AG20443 (cell line): ENCODE measurements at regions not wholly inside any gene's neighbourhood (a gene's known extent, or its start where the extent isn't known, plus 50 kb on each side); places are given as distances from the start of the nearest gene placed in this dataset.

ENCODE experiments used
- DNase-seq: peaks from one replicate; pipeline ENCODE4 v3.0.0; 2012; ENCODE audit warnings: low spot score, mixed read lengths

DNA sequence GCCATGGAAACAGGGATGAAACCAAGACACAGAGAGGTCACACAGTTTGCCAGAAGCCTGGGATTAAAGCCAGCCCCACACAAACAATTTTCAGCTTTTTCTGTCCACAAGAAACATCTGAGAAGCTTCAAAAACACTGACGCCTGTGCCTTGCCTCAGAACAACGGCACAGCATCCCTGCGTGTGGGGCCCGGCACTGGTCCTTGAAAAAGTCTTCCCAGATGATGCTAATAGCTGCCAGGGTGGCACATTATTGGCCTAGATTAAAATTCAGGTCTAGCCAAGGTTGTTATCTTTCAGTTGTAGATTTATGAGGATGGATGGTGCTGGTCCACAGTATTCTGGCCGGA lies 321.4 kb downstream of the HAPSTR1 start:
- no peak for DNase-seq

DNA sequence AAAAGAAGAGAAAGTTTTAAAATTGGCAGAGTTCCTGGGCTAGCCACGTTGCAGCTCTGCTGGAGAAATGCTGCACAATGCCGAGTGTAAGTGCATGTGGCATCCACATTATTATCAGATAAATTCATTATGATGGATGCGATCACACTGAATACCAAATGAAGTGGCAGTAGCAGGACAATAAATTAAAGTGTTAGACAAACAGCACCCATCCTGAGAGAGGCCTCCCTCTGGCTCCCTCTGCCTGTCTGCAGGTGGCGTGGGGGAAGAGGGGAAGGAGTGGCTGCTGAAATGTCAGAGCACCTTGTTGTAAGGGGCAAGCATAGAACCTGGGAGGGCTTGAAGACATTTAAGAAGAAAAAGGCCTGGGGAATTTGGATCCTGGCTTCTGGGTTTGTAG lies 324.1 kb downstream of the HAPSTR1 start:
- no peak for DNase-seq

DNA sequence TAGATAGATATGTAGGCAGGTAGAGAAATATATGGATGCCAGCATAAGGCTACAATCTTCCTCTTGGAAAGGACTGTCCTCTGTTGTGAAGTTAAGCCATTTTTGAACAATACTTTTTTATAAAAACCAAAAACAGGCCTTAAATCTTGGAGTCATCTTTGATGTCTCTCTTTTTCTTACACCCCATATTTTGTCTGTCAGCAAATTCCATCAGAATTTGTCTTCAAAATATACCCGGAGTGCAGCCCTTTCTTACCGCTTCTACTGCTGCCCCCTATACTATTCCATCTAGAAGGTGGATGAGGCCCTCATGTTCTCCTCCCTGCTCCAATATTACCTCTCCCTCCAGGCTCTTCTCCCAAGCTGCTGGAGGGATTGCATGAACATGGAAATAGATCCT lies 326.5 kb downstream of the HAPSTR1 start:
- DNase-seq, result no peak

DNA sequence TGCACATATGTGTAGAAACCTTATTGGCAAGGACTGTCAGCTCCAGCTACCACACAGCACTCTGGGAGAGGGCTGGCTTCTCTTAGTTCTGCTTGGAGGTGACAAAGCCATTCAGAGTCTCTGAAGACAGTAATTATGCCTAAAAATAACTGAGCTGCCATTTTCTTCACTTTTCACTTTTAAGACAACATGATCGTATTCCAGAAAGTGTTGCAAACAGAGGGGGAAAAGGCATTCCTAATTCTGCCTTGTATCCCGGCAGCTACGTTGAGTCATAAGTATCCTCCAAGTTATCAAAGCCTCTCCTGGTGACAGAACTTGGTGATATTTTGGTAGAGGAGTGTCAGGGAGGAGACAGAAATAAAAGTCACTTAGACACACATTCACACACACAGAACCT lies 327.7 kb downstream of the HAPSTR1 start:
- no peak for DNase-seq

DNA sequence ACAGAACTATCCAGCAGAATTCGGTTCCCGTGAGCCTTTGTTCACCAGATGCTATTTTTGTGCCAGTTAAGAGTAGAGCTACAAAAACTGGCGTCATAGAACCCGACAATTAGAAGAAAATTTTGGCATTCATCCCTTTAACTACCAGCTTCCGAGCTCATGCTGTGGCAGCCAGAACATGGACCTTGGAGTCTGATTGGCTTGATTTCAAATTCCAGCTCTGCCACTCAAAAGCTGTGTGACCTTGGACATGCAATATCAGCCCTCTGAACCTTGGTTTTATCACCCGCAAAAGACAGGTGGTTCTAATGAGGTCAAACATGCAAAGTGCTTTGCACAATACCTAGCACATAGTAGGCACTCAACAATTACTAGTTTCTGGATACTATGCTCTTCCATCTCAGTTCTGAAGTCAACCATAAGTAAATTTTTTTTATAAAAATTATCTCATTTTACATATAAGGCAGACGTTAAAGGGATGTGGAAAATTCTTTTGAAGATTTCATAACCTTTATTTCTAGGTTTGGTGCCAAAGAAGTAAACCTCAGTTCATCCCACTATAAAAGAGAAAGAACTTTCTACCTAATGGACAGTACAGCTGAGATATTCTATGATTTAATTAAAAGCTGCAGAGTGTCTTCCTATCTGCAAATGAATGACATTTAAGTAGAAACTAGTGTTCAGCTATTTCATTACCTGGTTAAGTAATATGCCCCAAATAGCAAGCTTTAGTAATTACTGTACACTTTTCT lies 331.5 kb downstream of the HAPSTR1 start:
- no peak for DNase-seq

DNA sequence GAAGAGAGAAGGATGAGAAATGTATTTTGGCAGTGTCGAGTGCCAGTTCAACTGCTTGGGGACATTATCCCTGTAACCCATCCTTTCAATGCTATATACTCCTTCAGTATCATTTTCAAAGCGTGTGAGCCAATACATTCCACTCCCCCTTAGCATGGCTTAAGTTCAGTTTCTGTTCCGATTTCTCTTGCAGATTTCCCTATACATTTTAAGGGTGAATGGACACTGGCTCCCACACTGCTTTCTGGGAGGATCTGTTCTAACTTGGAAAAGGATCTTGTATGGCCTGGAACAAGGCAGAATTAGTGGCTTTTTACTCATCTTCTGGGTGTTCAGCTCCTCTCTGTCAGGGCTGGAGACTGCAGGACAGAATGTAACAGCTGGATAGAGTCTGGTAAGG lies 333.8 kb downstream of the HAPSTR1 start:
- no peak for DNase-seq

DNA sequence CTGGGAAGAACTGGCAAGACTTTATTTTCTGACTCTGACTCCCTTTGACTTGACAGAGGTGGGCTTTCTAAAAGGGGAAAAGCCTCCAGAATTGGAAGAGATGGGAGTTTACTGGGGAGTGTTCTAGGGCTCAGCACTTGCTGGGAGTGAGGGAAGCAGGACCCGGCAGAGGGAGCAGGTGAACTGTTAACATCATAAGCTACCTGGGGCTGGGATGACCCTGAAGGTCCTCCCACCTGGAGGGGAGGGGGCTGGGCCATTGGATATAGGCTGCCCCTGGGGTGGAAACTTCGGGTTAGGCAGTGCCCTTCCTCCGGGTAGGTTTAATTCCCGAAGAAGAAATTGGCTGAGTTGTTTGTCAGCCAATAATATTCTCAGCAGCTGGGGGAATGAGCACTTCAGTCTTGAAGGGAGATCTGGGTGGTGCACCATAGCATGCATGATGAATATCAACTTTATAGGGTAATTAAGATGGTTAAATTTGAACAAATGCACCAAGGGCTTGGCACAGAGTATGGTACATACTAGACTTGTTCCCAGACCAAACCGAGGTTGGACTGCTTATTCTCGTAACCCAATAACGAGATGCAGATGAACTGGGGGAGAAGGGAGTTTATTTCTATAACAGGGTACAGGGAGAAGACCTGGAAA lies 337.0 kb downstream of the HAPSTR1 start:
- DNase-seq, result no peak

DNA sequence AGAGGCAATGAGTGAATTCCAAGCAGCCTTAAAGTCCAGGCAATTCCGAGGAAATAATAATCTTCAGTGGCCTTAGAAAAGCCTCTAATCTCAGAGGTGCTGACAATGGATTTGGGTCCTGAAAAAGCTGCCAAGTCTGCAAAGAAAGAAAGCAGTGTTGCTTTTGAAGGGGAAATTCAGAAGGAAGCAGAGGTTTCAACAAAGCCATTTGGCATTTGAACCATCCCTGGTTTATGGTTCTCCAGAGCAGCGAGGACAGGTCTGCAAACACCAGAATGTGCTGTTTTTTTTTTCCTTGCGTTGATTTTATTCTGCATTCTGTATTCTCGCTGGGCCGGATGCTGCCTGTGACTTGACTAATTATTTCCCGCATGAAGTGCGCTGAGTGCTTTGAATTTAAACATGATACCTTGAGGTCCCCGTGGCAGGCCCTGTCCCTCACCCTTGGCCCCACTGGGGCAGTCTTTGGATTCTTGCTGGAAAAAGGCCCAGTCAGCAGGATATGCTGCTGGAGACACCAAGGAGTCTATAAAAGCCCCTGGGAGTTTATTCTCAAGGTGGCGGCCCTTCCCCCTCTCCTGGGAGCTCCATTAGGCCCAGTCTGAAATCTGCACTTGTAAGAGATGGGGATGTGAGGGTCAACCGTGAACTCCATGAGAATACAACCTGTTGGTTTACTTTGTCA lies 338.3 kb downstream of the HAPSTR1 start:
- DNase-seq, result no peak

DNA sequence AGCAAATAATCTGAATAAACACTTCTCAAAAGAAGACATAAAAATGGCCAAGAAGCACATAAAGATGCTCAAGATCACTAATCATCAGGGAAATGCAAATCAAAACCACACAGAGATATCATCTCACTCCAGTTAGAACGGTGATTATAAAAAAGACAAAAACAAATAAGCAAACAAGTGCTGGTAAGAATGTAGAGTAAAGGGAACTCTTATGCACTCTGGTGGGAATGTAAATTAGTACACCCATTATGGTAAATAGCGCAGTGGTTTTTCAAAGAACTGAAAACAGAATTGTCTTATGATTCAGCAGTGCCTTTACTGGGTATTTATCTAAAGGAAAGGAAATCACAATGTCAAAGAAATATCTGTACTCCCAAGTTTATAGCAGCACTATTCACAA lies 343.2 kb downstream of the HAPSTR1 start:
- DNase-seq, result no peak

DNA sequence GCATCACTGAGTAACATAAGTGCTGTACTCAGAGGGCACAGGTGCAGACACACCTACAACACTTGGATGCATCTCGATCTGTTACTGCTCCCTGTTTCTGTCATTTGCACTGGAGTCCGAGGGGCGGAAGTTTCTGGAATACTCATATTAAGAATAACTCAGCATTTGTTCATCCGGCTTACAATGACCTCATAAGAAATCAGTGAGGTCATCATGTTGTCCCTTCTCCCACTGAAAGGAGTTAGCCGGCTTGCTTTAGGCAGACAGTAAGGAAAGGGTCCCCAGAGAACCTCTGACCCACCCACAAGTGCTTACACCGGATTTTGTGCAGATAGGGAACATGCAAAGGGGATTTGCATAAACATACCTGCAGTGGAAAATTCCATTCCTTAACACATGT lies 344.7 kb downstream of the HAPSTR1 start:
- DNase-seq, result no peak

DNA sequence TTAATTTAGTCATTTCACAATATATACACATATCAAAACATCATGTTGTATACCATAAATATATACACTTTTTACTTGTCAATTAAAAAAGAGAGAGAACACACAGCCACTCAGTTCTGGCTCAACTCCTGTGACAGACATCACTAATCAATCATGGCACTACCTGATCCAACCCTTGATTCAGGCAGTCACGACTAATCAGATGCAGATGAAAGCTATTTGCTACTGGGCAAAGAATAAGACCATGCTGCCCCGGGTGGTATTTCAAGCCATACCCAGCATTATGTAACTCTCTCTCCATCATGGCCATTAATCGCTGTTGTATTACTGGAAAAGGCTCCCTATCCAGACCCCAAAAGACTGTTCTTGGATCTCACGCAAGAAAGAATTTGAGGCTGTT lies 345.7 kb downstream of the HAPSTR1 start:
- no peak for DNase-seq

DNA sequence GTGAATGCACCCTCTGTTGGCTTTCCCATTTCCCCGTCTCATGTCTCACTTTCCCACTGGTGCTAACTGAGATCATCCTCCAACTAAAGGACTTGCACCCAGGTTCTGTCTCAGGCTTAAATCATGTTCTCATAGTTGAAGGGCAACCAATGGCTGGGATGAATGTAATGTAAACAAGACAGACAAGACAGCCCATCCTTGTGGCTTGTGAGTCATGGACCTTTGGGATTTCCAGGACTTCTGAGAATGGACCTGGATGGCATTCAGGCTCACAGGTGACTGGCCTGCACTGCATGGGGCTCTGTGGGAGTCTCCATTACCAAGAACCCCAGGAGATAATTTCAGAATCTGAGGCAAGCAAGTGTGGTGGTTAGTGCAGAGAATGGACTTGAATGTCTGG lies 347.5 kb downstream of the HAPSTR1 start:
- no peak for DNase-seq

DNA sequence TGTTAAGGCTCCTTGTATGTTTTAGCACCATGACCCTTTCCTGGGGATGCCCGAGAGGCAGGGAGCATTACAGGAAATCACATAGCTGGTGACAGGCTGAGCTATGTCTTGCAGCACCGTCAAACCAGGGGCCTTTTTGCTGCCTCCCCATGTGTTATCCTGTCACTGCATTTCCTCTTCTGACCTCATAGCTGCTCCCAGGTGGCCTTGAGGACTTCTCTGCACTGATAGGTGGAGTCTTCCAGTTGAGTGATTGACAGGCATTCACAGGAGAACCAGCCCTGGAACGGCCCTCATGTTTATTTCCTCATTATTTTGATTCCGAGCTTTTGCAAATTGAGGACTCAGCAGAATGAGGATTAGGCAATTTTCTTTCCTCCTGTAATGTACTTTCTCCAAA lies 349.6 kb downstream of the HAPSTR1 start:
- no peak for DNase-seq

DNA sequence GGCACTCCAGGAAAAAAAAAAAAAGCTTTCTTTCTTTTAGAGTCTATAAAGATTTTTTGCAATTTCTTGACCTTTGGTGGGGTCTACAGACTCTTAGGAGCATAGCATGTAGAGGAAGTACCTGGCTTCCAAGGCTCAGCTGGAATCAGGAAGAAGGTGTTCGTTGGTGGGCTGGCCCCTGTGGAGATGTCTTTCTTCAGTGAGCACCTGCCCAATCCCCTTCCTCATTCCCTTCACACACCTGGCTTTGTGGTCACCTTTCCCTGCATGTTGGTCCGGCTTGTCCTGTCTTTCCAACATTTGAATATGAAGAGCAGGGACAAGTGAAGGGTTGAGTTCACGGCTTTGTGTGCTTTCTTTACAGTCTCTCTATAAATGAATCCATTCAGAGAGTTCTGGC lies 352.4 kb downstream of the HAPSTR1 start:
- no peak for DNase-seq

DNA sequence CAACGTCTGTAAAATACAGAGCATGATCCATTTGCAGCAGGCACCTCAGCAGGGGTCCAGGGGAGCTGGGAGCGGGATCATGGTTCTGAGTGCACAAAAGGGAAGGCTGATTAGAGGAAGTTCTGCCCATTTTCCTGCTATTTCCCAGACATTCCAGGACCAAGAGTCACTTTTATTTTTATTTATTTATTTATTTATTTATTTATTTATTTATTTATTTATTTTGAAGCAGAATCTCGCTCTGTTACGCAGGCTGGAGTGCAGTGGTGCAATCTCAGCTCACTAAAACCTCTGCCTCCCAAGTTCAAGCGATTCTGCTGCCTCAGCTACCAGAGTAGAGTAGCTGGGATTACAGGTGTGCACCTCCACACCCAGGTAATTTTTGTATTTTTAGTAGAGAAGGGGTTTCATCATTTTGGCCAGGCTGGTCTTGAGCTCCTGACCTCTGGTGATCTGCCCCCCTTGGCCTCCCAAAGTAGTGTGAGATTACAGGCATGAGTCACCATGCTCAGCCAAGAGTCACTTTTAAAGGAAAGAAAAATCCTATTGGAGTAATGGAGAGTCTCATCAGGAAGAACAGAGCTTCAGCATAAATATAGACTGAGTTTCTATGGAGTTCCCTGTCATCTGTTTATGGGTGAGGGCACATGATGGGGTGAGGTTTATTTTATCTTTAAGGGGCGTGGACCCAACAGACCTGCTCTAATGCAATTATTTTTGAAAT lies 355.2 kb downstream of the HAPSTR1 start:
- no peak for DNase-seq

DNA sequence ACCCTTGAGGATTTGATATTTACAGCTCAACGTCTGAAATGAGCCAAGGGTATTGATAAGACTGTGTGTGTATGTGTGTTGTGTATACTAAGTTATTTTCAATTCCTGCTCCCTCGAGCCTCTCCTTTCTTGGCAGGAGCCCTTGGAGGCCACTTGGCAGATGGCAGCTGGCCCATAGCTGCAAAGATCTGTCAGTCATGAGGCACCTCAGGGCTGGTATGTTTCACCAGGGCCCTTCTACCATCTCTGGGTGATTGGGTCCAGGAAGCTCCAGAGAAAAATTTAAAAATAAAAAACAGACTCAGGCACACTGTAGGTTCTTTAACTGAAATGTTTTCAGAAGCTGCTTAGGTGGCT lies 355.7 kb downstream of the HAPSTR1 start:
- DNase-seq, result no peak

DNA sequence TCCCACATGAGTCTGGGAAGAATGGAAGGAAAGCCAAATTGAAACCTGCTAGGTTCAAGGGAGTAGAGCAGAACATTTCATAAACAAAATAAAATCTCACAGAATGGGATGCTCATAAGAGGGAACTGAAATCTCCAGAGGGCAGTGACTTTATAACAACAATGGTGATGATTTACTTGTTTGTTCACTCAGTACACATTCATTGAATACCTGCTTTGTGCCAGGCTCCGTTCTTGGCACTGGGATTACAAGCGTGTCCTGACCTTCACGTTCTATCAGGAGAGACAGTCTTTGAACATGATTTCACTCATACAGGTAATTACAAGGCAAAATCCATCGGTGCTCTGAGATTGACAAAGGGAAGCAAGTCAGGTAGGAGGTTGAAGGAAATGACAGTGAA lies 356.3 kb downstream of the HAPSTR1 start:
- DNase-seq, result no peak

DNA sequence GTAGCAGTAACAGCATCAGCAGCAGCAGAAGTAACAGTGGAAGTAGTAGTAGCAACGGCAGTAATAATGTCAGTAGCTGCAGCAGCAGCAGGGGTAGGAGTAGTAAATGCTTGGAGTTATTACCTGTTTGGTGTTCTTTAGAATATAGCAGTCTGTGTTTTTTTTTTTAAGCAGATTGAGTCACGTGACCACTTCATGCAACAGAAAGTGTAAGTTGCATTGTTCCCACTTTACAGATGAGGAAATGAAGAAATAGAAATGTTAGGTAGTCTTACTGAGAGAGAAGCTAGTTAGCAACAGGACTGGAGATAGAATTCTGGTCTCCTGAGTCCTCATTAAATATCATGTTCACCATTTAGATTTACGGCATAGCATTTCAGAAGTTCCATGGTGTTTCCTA lies 358.2 kb downstream of the HAPSTR1 start:
- DNase-seq, result no peak

DNA sequence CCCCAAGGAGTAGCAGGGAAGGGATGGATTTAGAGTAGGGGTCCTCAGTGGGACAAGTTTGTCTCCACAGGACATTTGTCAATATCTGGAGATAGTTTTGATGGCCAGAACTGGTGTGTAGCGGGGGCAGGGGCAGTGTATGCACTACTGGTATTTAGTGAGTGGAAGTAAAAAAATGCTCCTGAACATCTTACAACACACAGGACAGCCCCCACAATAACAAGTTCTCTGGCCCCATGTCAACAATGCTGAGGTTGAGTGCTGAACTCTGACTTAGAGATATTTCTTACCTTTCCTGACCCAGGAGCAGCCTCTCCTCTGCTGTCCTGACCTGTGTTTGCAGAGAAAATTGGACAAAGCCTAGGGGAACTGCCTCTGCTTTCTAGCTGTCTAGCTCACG lies 365.8 kb downstream of the HAPSTR1 start:
- no peak for DNase-seq

DNA sequence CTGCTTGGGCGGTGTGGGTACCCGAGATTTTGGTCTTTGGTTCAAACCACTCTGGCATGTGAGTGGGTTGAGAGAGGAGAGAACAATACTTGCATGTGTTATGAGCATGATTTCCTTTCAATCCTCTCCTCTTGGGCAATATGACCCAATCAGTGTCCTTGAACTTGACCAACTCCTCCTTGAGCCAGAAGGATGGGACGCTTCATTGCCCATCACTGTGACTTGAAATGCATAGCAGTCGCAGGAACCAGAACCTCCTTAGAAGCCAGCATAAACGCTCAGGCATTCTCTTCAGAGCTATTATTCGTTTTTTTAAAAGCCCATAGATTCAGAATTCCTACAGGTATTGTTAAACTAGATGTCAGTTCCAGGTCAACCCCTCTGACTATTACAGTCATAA lies 367.4 kb downstream of the HAPSTR1 start:
- DNase-seq, result no peak

DNA sequence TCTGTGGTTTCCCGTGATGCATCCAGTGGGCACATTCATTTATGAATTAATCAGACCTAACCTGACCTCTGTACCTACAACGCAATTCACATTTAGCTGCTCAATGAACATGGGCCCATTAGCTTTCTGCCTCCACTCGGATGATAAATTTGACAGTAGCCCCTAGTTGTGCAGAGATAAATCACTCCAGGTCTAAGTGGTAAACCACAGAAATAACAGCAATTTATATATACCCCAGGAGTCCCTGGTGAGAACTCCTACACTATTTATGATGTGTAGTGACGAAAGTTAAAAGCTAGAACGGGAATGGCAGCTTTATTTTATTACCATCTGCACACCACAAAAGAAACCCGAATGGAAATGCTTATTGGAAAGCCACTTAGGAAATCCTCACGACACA lies 371.5 kb downstream of the HAPSTR1 start:
- DNase-seq, result no peak

DNA sequence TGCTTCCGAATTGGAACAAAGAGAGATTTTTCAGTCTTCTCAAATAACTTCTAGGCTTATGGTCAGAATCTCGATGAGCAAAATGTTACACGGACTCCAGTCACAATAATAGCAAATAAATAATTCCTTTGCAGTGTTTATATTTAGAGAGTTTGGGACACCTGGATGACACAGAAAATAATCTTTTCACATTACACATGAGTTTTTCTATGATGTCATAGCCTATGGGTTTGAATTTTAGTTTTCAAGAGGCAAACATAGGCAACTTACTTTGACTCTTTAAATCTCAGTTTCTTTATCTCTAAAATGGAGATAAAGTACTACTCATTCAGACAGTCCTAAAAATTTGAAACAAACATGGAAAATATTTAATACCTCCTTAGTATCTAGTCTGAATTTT lies 372.0 kb downstream of the HAPSTR1 start:
- DNase-seq, result no peak

DNA sequence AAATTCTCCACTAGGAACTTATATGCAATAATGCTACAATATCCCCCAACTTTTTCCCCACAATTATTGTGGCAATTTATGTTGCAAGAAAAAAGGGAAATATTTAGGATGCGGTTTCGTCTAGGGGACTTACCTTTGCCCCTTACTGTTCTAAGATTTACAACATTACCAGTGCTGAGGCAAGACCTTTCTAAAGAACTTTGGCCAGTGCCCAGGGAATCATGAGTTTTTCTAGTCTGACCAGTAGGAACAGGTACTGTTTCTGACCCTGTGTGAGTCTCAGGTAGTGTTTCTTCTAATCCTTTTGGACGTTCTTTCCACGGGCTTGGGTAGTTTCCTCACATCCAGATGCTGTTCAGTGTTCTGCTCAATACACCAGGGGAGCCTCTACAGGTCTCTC lies 373.7 kb downstream of the HAPSTR1 start:
- no peak for DNase-seq
